ENCODE measurements at regions not wholly inside any gene's neighbourhood (a gene's known extent, or its start where the extent isn't known, plus 50 kb on each side); places are given as distances from the start of the nearest gene placed in this dataset.

DNA sequence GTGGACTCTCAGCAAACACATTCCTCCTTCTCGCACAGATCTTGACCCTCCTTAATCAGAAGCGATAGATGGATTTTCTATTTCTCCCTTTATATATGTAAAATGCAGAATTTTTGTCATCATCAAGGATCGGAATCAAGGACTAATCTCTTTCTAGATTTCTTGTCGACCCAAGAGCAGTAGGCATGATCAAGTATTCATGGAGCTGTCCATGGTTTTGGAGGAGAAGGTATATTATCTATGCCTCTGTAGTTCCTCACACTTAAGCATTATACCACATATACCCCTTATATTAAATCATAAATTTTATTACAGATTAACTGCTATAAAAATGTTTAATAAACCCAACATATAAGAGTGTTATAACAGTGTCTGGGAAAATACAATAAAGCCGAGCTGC, 886.8 kb downstream of the NLGN4X start:
- TF ChIP-seq SMC3 (conservative IDR thresholded peaks at IDR 0.05; ENCODE audit: poor library complexity), result no peak
- no peak for TF ChIP-seq RAD21 (conservative IDR thresholded peaks at IDR 0.05)
- TF ChIP-seq, protein P1, sequence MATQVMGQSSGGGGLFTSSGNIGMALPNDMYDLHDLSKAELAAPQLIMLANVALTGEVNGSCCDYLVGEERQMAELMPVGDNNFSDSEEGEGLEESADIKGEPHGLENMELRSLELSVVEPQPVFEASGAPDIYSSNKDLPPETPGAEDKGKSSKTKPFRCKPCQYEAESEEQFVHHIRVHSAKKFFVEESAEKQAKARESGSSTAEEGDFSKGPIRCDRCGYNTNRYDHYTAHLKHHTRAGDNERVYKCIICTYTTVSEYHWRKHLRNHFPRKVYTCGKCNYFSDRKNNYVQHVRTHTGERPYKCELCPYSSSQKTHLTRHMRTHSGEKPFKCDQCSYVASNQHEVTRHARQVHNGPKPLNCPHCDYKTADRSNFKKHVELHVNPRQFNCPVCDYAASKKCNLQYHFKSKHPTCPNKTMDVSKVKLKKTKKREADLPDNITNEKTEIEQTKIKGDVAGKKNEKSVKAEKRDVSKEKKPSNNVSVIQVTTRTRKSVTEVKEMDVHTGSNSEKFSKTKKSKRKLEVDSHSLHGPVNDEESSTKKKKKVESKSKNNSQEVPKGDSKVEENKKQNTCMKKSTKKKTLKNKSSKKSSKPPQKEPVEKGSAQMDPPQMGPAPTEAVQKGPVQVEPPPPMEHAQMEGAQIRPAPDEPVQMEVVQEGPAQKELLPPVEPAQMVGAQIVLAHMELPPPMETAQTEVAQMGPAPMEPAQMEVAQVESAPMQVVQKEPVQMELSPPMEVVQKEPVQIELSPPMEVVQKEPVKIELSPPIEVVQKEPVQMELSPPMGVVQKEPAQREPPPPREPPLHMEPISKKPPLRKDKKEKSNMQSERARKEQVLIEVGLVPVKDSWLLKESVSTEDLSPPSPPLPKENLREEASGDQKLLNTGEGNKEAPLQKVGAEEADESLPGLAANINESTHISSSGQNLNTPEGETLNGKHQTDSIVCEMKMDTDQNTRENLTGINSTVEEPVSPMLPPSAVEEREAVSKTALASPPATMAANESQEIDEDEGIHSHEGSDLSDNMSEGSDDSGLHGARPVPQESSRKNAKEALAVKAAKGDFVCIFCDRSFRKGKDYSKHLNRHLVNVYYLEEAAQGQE (IDR thresholded peaks at IDR 0.05; ENCODE audit: borderline replicate concordance), result no peak
- TF ChIP-seq POLR2AphosphoS5 (IDR thresholded peaks at IDR 0.05), result no peak
- TF ChIP-seq EP300 (conservative IDR thresholded peaks at IDR 0.05; ENCODE audit: poor library complexity, severe bottlenecking), result no peak
- TF ChIP-seq TAF1 (IDR thresholded peaks at IDR 0.05; ENCODE audit: low read depth), result no peak
- no peak for TF ChIP-seq EZH2 (IDR thresholded peaks at IDR 0.05; ENCODE audit: borderline replicate concordance, insufficient read depth, low read length, poor library complexity, severe bottlenecking)
- TF ChIP-seq, protein P2, sequence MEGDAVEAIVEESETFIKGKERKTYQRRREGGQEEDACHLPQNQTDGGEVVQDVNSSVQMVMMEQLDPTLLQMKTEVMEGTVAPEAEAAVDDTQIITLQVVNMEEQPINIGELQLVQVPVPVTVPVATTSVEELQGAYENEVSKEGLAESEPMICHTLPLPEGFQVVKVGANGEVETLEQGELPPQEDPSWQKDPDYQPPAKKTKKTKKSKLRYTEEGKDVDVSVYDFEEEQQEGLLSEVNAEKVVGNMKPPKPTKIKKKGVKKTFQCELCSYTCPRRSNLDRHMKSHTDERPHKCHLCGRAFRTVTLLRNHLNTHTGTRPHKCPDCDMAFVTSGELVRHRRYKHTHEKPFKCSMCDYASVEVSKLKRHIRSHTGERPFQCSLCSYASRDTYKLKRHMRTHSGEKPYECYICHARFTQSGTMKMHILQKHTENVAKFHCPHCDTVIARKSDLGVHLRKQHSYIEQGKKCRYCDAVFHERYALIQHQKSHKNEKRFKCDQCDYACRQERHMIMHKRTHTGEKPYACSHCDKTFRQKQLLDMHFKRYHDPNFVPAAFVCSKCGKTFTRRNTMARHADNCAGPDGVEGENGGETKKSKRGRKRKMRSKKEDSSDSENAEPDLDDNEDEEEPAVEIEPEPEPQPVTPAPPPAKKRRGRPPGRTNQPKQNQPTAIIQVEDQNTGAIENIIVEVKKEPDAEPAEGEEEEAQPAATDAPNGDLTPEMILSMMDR (IDR thresholded peaks at IDR 0.05; ENCODE audit: poor library complexity, severe bottlenecking), result no peak
- TF ChIP-seq MXI1 (conservative IDR thresholded peaks at IDR 0.05; ENCODE audit: poor library complexity, severe bottlenecking), result no peak
- no peak overlapping the region for H2AFZ ChIP-seq (ENCODE audit: low read depth, low read length)
- no peaks in the 10 kb centered on the region for H3K79me2 ChIP-seq (replicated peaks; ENCODE audit: insufficient read depth, low read length)
- no peaks in the 10 kb centered on the region for H3K9me2 ChIP-seq (ENCODE audit: insufficient read depth, low read length)
- no peaks in the 10 kb centered on the region for H3K9me3 ChIP-seq (ENCODE audit: low read length)
- no peak overlapping the region for H3K9ac ChIP-seq (ENCODE audit: low read length)
- no peaks in the 10 kb centered on the region for H3K27me3 ChIP-seq (ENCODE audit: insufficient read depth, low read depth, low read length)
- H4K20me1 ChIP-seq (ENCODE audit: insufficient read depth), result no peaks in the 10 kb centered on the region
- no peaks in the 10 kb centered on the region for H3F3A ChIP-seq (ENCODE audit: insufficient read depth, low read length, poor library complexity, severe bottlenecking)
- no peak overlapping the region for H3K4me3 ChIP-seq (ENCODE audit: low read length)
- H3K4me2 ChIP-seq (ENCODE audit: low read length), result no peak overlapping the region
- H3K36me3 ChIP-seq (ENCODE audit: insufficient read depth, low read length), result no peaks in the 10 kb centered on the region
- no peak overlapping the region for H3K27ac ChIP-seq (ENCODE audit: low read length)

DNA sequence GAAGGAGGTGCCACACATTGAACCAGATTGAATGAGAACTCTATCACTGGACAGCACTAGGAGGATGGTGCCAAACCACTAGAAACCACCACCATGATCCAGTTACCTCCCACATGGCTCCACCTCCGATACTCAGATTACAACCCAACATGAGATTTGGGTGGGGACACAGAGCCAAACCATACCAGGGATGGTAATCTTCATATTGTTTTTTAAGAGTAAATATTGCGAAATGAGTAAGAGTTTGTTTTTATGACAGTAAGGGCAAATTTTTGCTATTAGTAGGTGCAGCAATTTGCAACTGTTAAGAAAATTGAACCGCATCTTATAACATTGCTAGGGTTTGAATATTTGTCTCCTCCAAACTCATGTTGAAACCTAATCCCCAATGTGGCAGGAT, 891.5 kb downstream of the NLGN4X start:
- Histone ChIP-seq H2AFZ (ENCODE audit: low read depth, low read length) (no peak overlapping the region), H3F3A (ENCODE audit: insufficient read depth, low read length, poor library complexity, severe bottlenecking) (no peaks in the 10 kb centered on the region), H3K9me3 (ENCODE audit: low read length) (no peaks in the 10 kb centered on the region), H3K36me3 (ENCODE audit: insufficient read depth, low read length) (no peaks in the 10 kb centered on the region), H3K27me3 (ENCODE audit: insufficient read depth, low read depth, low read length) (no peaks in the 10 kb centered on the region), H3K4me2 (ENCODE audit: low read length) (no peak overlapping the region), H3K79me2 (replicated peaks; ENCODE audit: insufficient read depth, low read length) (no peaks in the 10 kb centered on the region), H4K20me1 (ENCODE audit: insufficient read depth) (no peaks in the 10 kb centered on the region), H3K27ac (ENCODE audit: low read length) (no peak overlapping the region), H3K4me3 (ENCODE audit: low read length) (no peak overlapping the region), H3K9ac (ENCODE audit: low read length) (no peak overlapping the region), H3K9me2 (ENCODE audit: insufficient read depth, low read length) (no peaks in the 10 kb centered on the region)
- no peak for TF ChIP-seq EZH2 (IDR thresholded peaks at IDR 0.05; ENCODE audit: borderline replicate concordance, insufficient read depth, low read length, poor library complexity, severe bottlenecking)
- TF ChIP-seq EP300 (conservative IDR thresholded peaks at IDR 0.05; ENCODE audit: poor library complexity, severe bottlenecking), result no peak
- TF ChIP-seq SMC3 (conservative IDR thresholded peaks at IDR 0.05; ENCODE audit: poor library complexity), result no peak
- no peak for TF ChIP-seq MXI1 (conservative IDR thresholded peaks at IDR 0.05; ENCODE audit: poor library complexity, severe bottlenecking)
- no peak for TF ChIP-seq POLR2AphosphoS5 (IDR thresholded peaks at IDR 0.05)
- TF ChIP-seq, protein P2 (IDR thresholded peaks at IDR 0.05; ENCODE audit: poor library complexity, severe bottlenecking), result no peak
- TF ChIP-seq, protein P1 (IDR thresholded peaks at IDR 0.05; ENCODE audit: borderline replicate concordance), result no peak
- TF ChIP-seq TAF1 (IDR thresholded peaks at IDR 0.05; ENCODE audit: low read depth), result no peak
- no peak for TF ChIP-seq RAD21 (conservative IDR thresholded peaks at IDR 0.05)

All from neural cell (in vitro differentiated cells).